GM21723 (cell line): ENCODE measurements at regions not wholly inside any gene's neighbourhood (a gene's known extent, or its start where the extent isn't known, plus 50 kb on each side); places are given as distances from the start of the nearest gene placed in this dataset.
"Not testable (repeated sequence)": the region's sequence is repeated elsewhere in the genome, so short reads cannot be mapped to it uniquely, and the experiment has no call there.

Experiments used
- ATAC-seq: cut with Tn5 transposase; IDR thresholded peaks from one replicate; pipeline ENCODE4 v1.9.1; 2021; ENCODE audit warnings: mild to moderate bottlenecking, moderate library complexity; ENCODE audit not compliant: unreplicated experiment

- no peak for ATAC-seq
Measured at GRCh38 chr10:28188526-28188925, 114.3 kb downstream of the MPP7 start.

GRCh38 chr10:28186887-28187578, 115.8 kb downstream of the MPP7 start:
- no peak for ATAC-seq

- ATAC-seq: no peak
Measured at GRCh38 chr10:28186461-28186860, 116.4 kb downstream of the MPP7 start.

GRCh38 chr10:28184810-28185209, 118.1 kb downstream of the MPP7 start:
- no peak for ATAC-seq

GRCh38 chr10:28181478-28182096, 121.3 kb downstream of the MPP7 start:
- no peak for ATAC-seq

GRCh38 chr10:28180654-28181053, 122.2 kb downstream of the MPP7 start:
- no peak for ATAC-seq

GRCh38 chr10:28179743-28180099, 123.1 kb downstream of the MPP7 start:
- ATAC-seq: no peak

GRCh38 chr10:28179006-28179742, 123.7 kb downstream of the MPP7 start:
- ATAC-seq: no peak

- peak; percentile 61 for ATAC-seq
Measured at GRCh38 chr10:28177944-28178637, 124.8 kb downstream of the MPP7 start.

- ATAC-seq: not testable (repeated sequence)
Measured at GRCh38 chr10:28176498-28176897, 126.4 kb downstream of the MPP7 start.

GRCh38 chr10:28172223-28172610, 130.6 kb downstream of the MPP7 start:
- no peak for ATAC-seq

GRCh38 chr10:28171468-28172222, 131.2 kb downstream of the MPP7 start:
- no peak for ATAC-seq

GRCh38 chr10:28169525-28169924, 133.3 kb downstream of the MPP7 start:
- ATAC-seq: peak; percentile 87

- no peak for ATAC-seq
Measured at GRCh38 chr10:28160866-28161405, 141.9 kb downstream of the MPP7 start.

- no peak for ATAC-seq
Measured at GRCh38 chr10:28157379-28157778, 145.5 kb downstream of the MPP7 start.

- no peak for ATAC-seq
Measured at GRCh38 chr10:28155726-28156125, 147.1 kb downstream of the MPP7 start.

- ATAC-seq: no peak
Measured at GRCh38 chr10:28151636-28152035, 151.2 kb downstream of the MPP7 start.

GRCh38 chr10:28149746-28150145, 150.9 kb upstream of the ODAD2 start:
- no peak for ATAC-seq

GRCh38 chr10:28147706-28148105, 148.8 kb upstream of the ODAD2 start:
- ATAC-seq: no peak

GRCh38 chr10:28139138-28139537, 140.3 kb upstream of the ODAD2 start:
- ATAC-seq: no peak
